Heart right ventricle (tissue), 16 donors: ENCODE measurements at regions not wholly inside any gene's neighbourhood (a gene's known extent, or its start where the extent isn't known, plus 50 kb on each side); places are given as distances from the start of the nearest gene placed in this dataset.

Experiments
- ATAC-seq, 8 donors: fragments of 200-7000 bp; cut with Tn5 transposase; one replicate each; pipeline ENCODE4 v1.9.1; 2020; ENCODE audit warnings: mild to moderate bottlenecking in 8 of 8, moderate library complexity in 8 of 8, moderate number of reproducible peaks in 1 of 8
- DNase-seq, 2 donors: peaks; one replicate each; pipeline ENCODE4 v3.0.0-alpha.2; 2020
- H3K27ac ChIP-seq, 10 donors: fragments of 200-600 bp; sonication (generic) in 2 of 10; one replicate each; pipeline versions ENCODE4 v1.5.0 to v1.8.0; 2020 to 2022; ENCODE audit warnings: mild to moderate bottlenecking in 3 of 10
- H3K27me3 ChIP-seq, 7 donors: fragments of 200-600 bp; one replicate each; pipeline ENCODE4 v1.8.0; 2021 to 2022; ENCODE audit warnings: mild to moderate bottlenecking in 2 of 7
- H3K36me3 ChIP-seq, 9 donors: fragments of 200-600 bp; sonication (generic) in 1 of 9; one replicate each; pipeline versions ENCODE4 v1.5.0 to v1.8.0; 2020 to 2022; ENCODE audit warnings: mild to moderate bottlenecking in 2 of 9
- H3K4me1 ChIP-seq, 9 donors: fragments of 200-600 bp; sonication (generic) in 1 of 9; one replicate each; pipeline versions ENCODE4 v1.5.0 to v1.8.0; 2020 to 2022; ENCODE audit warnings: mild to moderate bottlenecking in 4 of 9
- H3K4me3 ChIP-seq, 10 donors: fragments of 200-600 bp; sonication (generic) in 2 of 10; one replicate each; pipeline versions ENCODE4 v1.5.0 to v1.8.0; 2020 to 2022; ENCODE audit warnings: mild to moderate bottlenecking in 7 of 10, moderate library complexity in 2 of 10
- H3K9me3 ChIP-seq, 11 donors: fragments of 200-600 bp in 10 of 11; sonication (generic) in 2 of 11; one replicate each; pipeline versions ENCODE4 v1.5.0 to v1.8.0; 2013 to 2022; ENCODE audit warnings: mild to moderate bottlenecking in 2 of 11, control low read depth in 1 of 11, moderate library complexity in 1 of 11
- WGBS, 2 donors: extraction: QIAGEN DNeasy Blood & Tissue Kit; methylation state at CpG; one replicate each; pipeline ENCODE4 v1.1.7; 2013; ENCODE audit warnings: inconsistent platforms in 1 of 2; 5-methylcytosine and 5-hydroxymethylcytosine counted together
- intact Hi-C, 10 donors: fragments of 100-400 bp; cut with DNase I; formaldehyde crosslinking; loops; one replicate each; pipeline versions ENCODE4 v1.11.1 to v1.14.2; 2022
- TF ChIP-seq, protein P1 (sequence below), 9 donors: fragments of 200-600 bp; sonication (generic) in 2 of 9; IDR thresholded peaks; one replicate each; pipeline versions ENCODE4 v1.5.0 to v1.8.0; 2021 to 2022; ENCODE audit warnings: antibody characterized with exemption in 9 of 9, mild to moderate bottlenecking in 5 of 9, moderate library complexity in 1 of 9
- donor health status: Arrhythmogenic right ventricular cardiomyopathy.
- donor health status: ischemic (EF 13 %, LVEDD 7.1; RV severe dilation, severe dysfunction).
- donor health status: healthy with polysubstance abuse.
- donor health status: DM: no; HTN: yes; CAD: no.
- donor health status: DM: no; HTN: no; CAD: no.
- donor health status: ischemic (EF 25% LVEDD 6.9; RV normal size, moderate dysfunction).
- donor health status: ischemic (EF 25% LVEDD 5.7; RV mildly dilated, moderate dysfunction).
- donor health status: healthy.
- donor health status: DM: yes; HTN: yes; CAD: no.
- donor health status: Ischemic cardiomyopathy.
- donor health status: ischemic (EF 35%, LVEDD 5.7; RV mildly dilated, moderate dysfunction).
- donor health status: nonischemic (EF 11% LVEDD 7.7; RV severe dilation, severe dysfunction).
- donor health status: DM: yes; HTN: yes; CAD: no.
- donor health status: PGD.
- donor health status: ischemic (EF 29% LVEDD 5.4; RV normal size, mild dysfunction).
- donor health status: nonischemic (EF 23%, LVEDD 6.1; RV moderate dilation, normal function).

GRCh38 chr6:140175486-140175885, 801.0 kb upstream of the CITED2 start:
- intact Hi-C loops: no loop called here
- H3K4me1 ChIP-seq: no peaks in the 10 kb centered on the region
- peaks cover 0 to 6% (median 0%) of the 10 kb centered on the region in 11 donors for H3K9me3 ChIP-seq
- no peak for ATAC-seq
- TF ChIP-seq, protein P1, sequence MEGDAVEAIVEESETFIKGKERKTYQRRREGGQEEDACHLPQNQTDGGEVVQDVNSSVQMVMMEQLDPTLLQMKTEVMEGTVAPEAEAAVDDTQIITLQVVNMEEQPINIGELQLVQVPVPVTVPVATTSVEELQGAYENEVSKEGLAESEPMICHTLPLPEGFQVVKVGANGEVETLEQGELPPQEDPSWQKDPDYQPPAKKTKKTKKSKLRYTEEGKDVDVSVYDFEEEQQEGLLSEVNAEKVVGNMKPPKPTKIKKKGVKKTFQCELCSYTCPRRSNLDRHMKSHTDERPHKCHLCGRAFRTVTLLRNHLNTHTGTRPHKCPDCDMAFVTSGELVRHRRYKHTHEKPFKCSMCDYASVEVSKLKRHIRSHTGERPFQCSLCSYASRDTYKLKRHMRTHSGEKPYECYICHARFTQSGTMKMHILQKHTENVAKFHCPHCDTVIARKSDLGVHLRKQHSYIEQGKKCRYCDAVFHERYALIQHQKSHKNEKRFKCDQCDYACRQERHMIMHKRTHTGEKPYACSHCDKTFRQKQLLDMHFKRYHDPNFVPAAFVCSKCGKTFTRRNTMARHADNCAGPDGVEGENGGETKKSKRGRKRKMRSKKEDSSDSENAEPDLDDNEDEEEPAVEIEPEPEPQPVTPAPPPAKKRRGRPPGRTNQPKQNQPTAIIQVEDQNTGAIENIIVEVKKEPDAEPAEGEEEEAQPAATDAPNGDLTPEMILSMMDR (IDR thresholded peaks at IDR 0.05): no peak
- DNase-seq: no peak
- H3K27me3 ChIP-seq: no peaks in the 10 kb centered on the region
- no peak overlapping the region for H3K4me3 ChIP-seq
- H3K27ac ChIP-seq: no peak overlapping the region
- no peaks in the 10 kb centered on the region for H3K36me3 ChIP-seq
- WGBS, 2 donors: 92 to 93% methylated on average over 1 of the region's 1 CpG

GRCh38 chr6:140174524-140174923, 800.1 kb upstream of the CITED2 start:
- no peak overlapping the region for H3K4me3 ChIP-seq
- H3K27me3 ChIP-seq: no peaks in the 10 kb centered on the region
- WGBS, 2 donors: 90 to 96% methylated on average over 2 of the region's 2 CpGs
- intact Hi-C loops: no loop called here
- no peaks in the 10 kb centered on the region for H3K4me1 ChIP-seq
- no peak overlapping the region for H3K27ac ChIP-seq
- DNase-seq (no peak), ATAC-seq (no peak)
- H3K36me3 ChIP-seq: no peaks in the 10 kb centered on the region
- peaks cover 0 to 6% (median 0%) of the 10 kb centered on the region in 11 donors for H3K9me3 ChIP-seq
- TF ChIP-seq, protein P1 (IDR thresholded peaks at IDR 0.05): no peak

- TF ChIP-seq, protein P1 (IDR thresholded peaks at IDR 0.05): no peak
- no peaks in the 10 kb centered on the region for H3K4me1 ChIP-seq
- no peak overlapping the region for H3K27ac ChIP-seq
- H3K4me3 ChIP-seq: no peak overlapping the region
- ATAC-seq: no peak
- no peaks in the 10 kb centered on the region for H3K36me3 ChIP-seq
- H3K9me3 ChIP-seq: peaks cover 0 to 9% (median 0%) of the 10 kb centered on the region in 11 donors
- DNase-seq: no peak
- H3K27me3 ChIP-seq: no peaks in the 10 kb centered on the region
- 94 to 97% methylated on average over 3 of the region's 3 CpGs for WGBS, 2 donors
- intact Hi-C loops: no loop called here
Observed at GRCh38 chr6:140168365-140168764, 793.9 kb upstream of the CITED2 start.

GRCh38 chr6:140160909-140161308, 786.5 kb upstream of the CITED2 start:
- no peaks in the 10 kb centered on the region for H3K27me3 ChIP-seq
- H3K36me3 ChIP-seq: no peaks in the 10 kb centered on the region
- 91 to 94% methylated on average over 1 of the region's 1 CpG for WGBS, 2 donors
- ATAC-seq (no peak), DNase-seq (no peak)
- peaks cover 0 to 7% (median 0%) of the 10 kb centered on the region in 11 donors for H3K9me3 ChIP-seq
- no peaks in the 10 kb centered on the region for H3K4me1 ChIP-seq
- H3K4me3 ChIP-seq: no peak overlapping the region
- no peak overlapping the region for H3K27ac ChIP-seq
- intact Hi-C loops: no loop called here
- TF ChIP-seq, protein P1 (IDR thresholded peaks at IDR 0.05): no peak
